HCT116 (cell line): ENCODE measurements at regions not wholly inside any gene's neighbourhood (a gene's known extent, or its start where the extent isn't known, plus 50 kb on each side); places are given as distances from the start of the nearest gene placed in this dataset.

ENCODE experiments used
- ATAC-seq: fragments of 200-7000 bp; cut with Tn5 transposase; 2 replicates; pipeline ENCODE4 v1.9.1; 2020; ENCODE audit warnings: mild to moderate bottlenecking, moderate library complexity
- BruUV-seq: library from RNA; stranded (reverse); fragments of 400-500 nt; replicated peaks from 2 replicates; lab custom pipeline; 2021; lab: Mats Ljungman, UMichigan
- CTCF ChIA-PET: fragments of 300-600 bp; sonication (Branson Sonifier 250); formaldehyde crosslinking; loops from one replicate; lab custom pipeline; 2021; ENCODE audit warnings: antibody characterized with exemption; lab: Charles Lee
- POLR2A ChIA-PET: fragments of 300-600, 350-600 bp; sonication (Branson Sonifier 250); formaldehyde crosslinking; loops from one replicate; lab custom pipeline; 2021; ENCODE audit warnings: antibody characterized with exemption; lab: Charles Lee
- RAD21 ChIA-PET, 2 experiments: fragments of 300-600 bp; sonication (Branson Sonifier 250); formaldehyde crosslinking; loops; one replicate each; lab custom pipeline; 2023; ENCODE audit warnings: low total read pairs in 2 of 2; ENCODE audit not compliant: uncharacterized antibody in 2 of 2, unreplicated experiment in 2 of 2, low non-redundant PET in 1 of 2; lab: Charles Lee
- DNase-seq: peaks from one replicate; pipeline ENCODE4 v3.0.0-alpha.2; 2010; ENCODE audit warnings: low read depth, low spot score
- H2AFZ ChIP-seq: fragments of 200-600 bp; shearing (Covaris generic), sonication (generic); 2 replicates; pipeline ENCODE4 v1.6.1; 2017; ENCODE audit warnings: low read depth, mixed run types, mixed read lengths, antibody characterized with exemption, low read length; ENCODE audit not compliant: poor library complexity, severe bottlenecking
- H3K27ac ChIP-seq: 2 replicates; pipeline ENCODE4 v1.5.1; 2012; ENCODE audit warnings: low read depth, low read length
- H3K27me3 ChIP-seq: fragments of 200-600 bp; sonication (generic); 2 replicates; pipeline ENCODE4 v1.6.1; 2016; ENCODE audit warnings: mixed run types, low read length, mixed read lengths; ENCODE audit not compliant: insufficient read depth
- H3K36me3 ChIP-seq, 2 experiments: fragments of 200-500 bp in 1 of 2; fragments of 200-600 bp in 1 of 2; sonication (Bioruptor generic) in 1 of 2; sonication (generic) in 1 of 2; 2 replicates each; pipeline versions ENCODE4 v1.5.1 to v1.6.1; 2014 to 2016; ENCODE audit warnings: low read length in 2 of 2, inconsistent platforms in 1 of 2, mixed read lengths in 1 of 2, mixed run types in 1 of 2; ENCODE audit not compliant: insufficient read depth in 2 of 2, control insufficient read depth in 1 of 2
- H3K4me1 ChIP-seq, 2 experiments: fragments of 200-600 bp in 1 of 2; sonication (generic) in 1 of 2; 2 replicates each; pipeline versions ENCODE4 v1.5.1 to v1.6.1; 2012 to 2017; ENCODE audit warnings: low read length in 2 of 2, inconsistent platforms in 1 of 2, mild to moderate bottlenecking in 1 of 2, mixed read lengths in 1 of 2, mixed run types in 1 of 2, moderate library complexity in 1 of 2; ENCODE audit not compliant: insufficient read depth in 2 of 2, control insufficient read depth in 1 of 2
- H3K4me2 ChIP-seq: fragments of 200-600 bp; sonication (generic); 2 replicates; pipeline ENCODE4 v1.6.1; 2017; ENCODE audit warnings: mixed run types, low read length, mixed read lengths
- H3K4me3 ChIP-seq, 2 experiments: fragments of 200-600 bp in 1 of 2; sonication (generic) in 1 of 2; replicated peaks in 1 of 2; 2 replicates each; pipeline ENCODE4 v1.5.1; 2011 to 2016; ENCODE audit warnings: low read length in 2 of 2, control low read depth in 1 of 2, low read depth in 1 of 2, mild to moderate bottlenecking in 1 of 2, mixed read lengths in 1 of 2, mixed run types in 1 of 2
- H3K79me2 ChIP-seq: fragments of 200-600 bp; sonication (generic); 2 replicates; pipeline ENCODE4 v1.6.1; 2017; ENCODE audit warnings: mild to moderate bottlenecking, mixed run types, low read length, moderate library complexity, mixed read lengths; ENCODE audit not compliant: insufficient read depth
- H3K9ac ChIP-seq: fragments of 200-600 bp; sonication (generic); 2 replicates; pipeline ENCODE4 v1.6.1; 2016; ENCODE audit warnings: low read length, mixed read lengths
- H3K9me2 ChIP-seq: fragments of 200-600 bp; sonication (generic), shearing (Covaris generic); 2 replicates; pipeline ENCODE4 v1.6.1; 2017; ENCODE audit warnings: mixed run types, mild to moderate bottlenecking, moderate library complexity; ENCODE audit not compliant: insufficient read depth
- H3K9me3 ChIP-seq, 2 experiments: fragments of 200-500 bp in 1 of 2; fragments of 200-600 bp in 1 of 2; sonication (Bioruptor generic) in 1 of 2; sonication (generic) in 1 of 2; 2 replicates each; pipeline ENCODE4 v1.6.1; 2014 to 2017; ENCODE audit warnings: low read length in 2 of 2, mixed read lengths in 2 of 2, inconsistent platforms in 1 of 2, low read depth in 1 of 2, mild to moderate bottlenecking in 1 of 2, mixed run types in 1 of 2, moderate library complexity in 1 of 2; ENCODE audit not compliant: control insufficient read depth in 1 of 2, insufficient read depth in 1 of 2
- H4K20me1 ChIP-seq: fragments of 200-600 bp; sonication (generic), shearing (Covaris generic); 2 replicates; pipeline ENCODE4 v1.6.1; 2017; ENCODE audit warnings: mixed run types, mild to moderate bottlenecking, moderate library complexity; ENCODE audit not compliant: insufficient read depth
- CBX3 ChIP-seq: IDR thresholded peaks from 2 replicates; pipeline ENCODE4 v1.6.1; 2012; ENCODE audit warnings: low read depth
- CEBPB ChIP-seq: IDR thresholded peaks from 2 replicates; pipeline ENCODE4 v1.6.1; 2012; ENCODE audit warnings: low read depth
- EGR1 ChIP-seq: IDR thresholded peaks from 2 replicates; pipeline ENCODE4 v1.6.1; 2012; ENCODE audit warnings: low read depth
- EZH2phosphoT487 ChIP-seq: fragments of 200-600 bp; IDR thresholded peaks from 2 replicates; pipeline ENCODE4 v1.6.1; 2018; ENCODE audit warnings: antibody characterized with exemption, borderline replicate concordance
- JUND ChIP-seq: IDR thresholded peaks from 2 replicates; pipeline ENCODE4 v1.6.1; 2012
- POLR2AphosphoS5 ChIP-seq: IDR thresholded peaks from 2 replicates; pipeline ENCODE4 v1.6.1; 2011; ENCODE audit warnings: mild to moderate bottlenecking, low read depth, low read length, moderate library complexity
- SP1 ChIP-seq: IDR thresholded peaks from 2 replicates; pipeline ENCODE4 v1.6.1; 2012; ENCODE audit warnings: low read depth
- SRF ChIP-seq: IDR thresholded peaks from 2 replicates; pipeline ENCODE4 v1.6.1; 2012; ENCODE audit warnings: low read depth
- TCF7L2 ChIP-seq: IDR thresholded peaks from 2 replicates; pipeline ENCODE4 v1.7.0; 2011; ENCODE audit warnings: borderline replicate concordance, inconsistent platforms; ENCODE audit not compliant: insufficient read depth, insufficient read length; ENCODE audit errors: extremely low read depth
- intact Hi-C: fragments of 100-400 bp; cut with micrococcal nuclease; formaldehyde crosslinking; loops from 2 replicates; pipeline ENCODE4 v1.10.0; 2022
- TF ChIP-seq, protein P1 (sequence below): IDR thresholded peaks from 2 replicates; pipeline ENCODE4 v1.6.1; 2012
- TF ChIP-seq, protein P2 (sequence below): IDR thresholded peaks from 2 replicates; pipeline ENCODE4 v1.6.1; 2012; ENCODE audit warnings: low read depth
- TF ChIP-seq, protein P3 (sequence below): IDR thresholded peaks from 2 replicates; pipeline ENCODE4 v1.6.1; 2012
- TF ChIP-seq, protein P4 (sequence below): IDR thresholded peaks from 2 replicates; pipeline ENCODE4 v1.6.1; 2011; ENCODE audit warnings: mild to moderate bottlenecking, low read length, moderate library complexity; ENCODE audit not compliant: insufficient replicate concordance; ENCODE audit errors: extremely low read depth

DNA sequence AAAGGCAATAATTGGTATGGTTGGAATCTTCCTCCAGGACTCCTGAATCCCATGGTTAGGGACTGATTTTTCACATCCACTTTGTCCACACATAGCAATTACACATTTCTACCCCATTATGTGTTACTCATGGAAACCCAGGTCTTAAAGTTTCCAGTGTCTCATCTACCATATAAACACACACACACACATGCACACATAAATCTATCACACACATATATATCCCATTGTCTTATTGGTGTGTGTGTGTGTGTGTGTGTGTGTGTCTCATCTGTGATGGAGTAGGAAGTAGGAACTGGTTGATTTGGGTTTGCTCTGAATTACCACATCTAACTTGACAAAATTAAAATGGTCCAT lies 525.4 kb downstream of the FUT8 start:
- DNase-seq (no peak), ATAC-seq (no peak)
- intact Hi-C loops = no loop called here
- ChIA-PET CTCF (no interaction called here), RAD21 (no interaction called here), POLR2A (no interaction called here)
- no peak overlapping the region for H3K9ac ChIP-seq
- no peak overlapping the region for H2AFZ ChIP-seq
- no peaks in the 10 kb centered on the region for H3K4me1 ChIP-seq
- H3K27me3 ChIP-seq = no peaks in the 10 kb centered on the region
- no peak overlapping the region for H3K27ac ChIP-seq
- no peak overlapping the region for H3K4me3 ChIP-seq
- H3K36me3 ChIP-seq = no peaks in the 10 kb centered on the region
- no peaks in the 10 kb centered on the region for H4K20me1 ChIP-seq
- BruUV-seq = no TSS peak
- H3K4me2 ChIP-seq = no peak overlapping the region
- TF ChIP-seq CEBPB (no peak), EZH2phosphoT487 (no peak), TCF7L2 (no peak), SP1 (no peak), EGR1 (no peak), SRF (no peak), POLR2AphosphoS5 (no peak), CBX3 (no peak), JUND (no peak)
- TF ChIP-seq, protein P1, sequence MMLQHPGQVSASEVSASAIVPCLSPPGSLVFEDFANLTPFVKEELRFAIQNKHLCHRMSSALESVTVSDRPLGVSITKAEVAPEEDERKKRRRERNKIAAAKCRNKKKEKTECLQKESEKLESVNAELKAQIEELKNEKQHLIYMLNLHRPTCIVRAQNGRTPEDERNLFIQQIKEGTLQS = no peak
- TF ChIP-seq, protein P2, sequence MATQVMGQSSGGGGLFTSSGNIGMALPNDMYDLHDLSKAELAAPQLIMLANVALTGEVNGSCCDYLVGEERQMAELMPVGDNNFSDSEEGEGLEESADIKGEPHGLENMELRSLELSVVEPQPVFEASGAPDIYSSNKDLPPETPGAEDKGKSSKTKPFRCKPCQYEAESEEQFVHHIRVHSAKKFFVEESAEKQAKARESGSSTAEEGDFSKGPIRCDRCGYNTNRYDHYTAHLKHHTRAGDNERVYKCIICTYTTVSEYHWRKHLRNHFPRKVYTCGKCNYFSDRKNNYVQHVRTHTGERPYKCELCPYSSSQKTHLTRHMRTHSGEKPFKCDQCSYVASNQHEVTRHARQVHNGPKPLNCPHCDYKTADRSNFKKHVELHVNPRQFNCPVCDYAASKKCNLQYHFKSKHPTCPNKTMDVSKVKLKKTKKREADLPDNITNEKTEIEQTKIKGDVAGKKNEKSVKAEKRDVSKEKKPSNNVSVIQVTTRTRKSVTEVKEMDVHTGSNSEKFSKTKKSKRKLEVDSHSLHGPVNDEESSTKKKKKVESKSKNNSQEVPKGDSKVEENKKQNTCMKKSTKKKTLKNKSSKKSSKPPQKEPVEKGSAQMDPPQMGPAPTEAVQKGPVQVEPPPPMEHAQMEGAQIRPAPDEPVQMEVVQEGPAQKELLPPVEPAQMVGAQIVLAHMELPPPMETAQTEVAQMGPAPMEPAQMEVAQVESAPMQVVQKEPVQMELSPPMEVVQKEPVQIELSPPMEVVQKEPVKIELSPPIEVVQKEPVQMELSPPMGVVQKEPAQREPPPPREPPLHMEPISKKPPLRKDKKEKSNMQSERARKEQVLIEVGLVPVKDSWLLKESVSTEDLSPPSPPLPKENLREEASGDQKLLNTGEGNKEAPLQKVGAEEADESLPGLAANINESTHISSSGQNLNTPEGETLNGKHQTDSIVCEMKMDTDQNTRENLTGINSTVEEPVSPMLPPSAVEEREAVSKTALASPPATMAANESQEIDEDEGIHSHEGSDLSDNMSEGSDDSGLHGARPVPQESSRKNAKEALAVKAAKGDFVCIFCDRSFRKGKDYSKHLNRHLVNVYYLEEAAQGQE = no peak
- TF ChIP-seq, protein P3, sequence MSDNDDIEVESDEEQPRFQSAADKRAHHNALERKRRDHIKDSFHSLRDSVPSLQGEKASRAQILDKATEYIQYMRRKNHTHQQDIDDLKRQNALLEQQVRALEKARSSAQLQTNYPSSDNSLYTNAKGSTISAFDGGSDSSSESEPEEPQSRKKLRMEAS = no peak
- TF ChIP-seq, protein P4, sequence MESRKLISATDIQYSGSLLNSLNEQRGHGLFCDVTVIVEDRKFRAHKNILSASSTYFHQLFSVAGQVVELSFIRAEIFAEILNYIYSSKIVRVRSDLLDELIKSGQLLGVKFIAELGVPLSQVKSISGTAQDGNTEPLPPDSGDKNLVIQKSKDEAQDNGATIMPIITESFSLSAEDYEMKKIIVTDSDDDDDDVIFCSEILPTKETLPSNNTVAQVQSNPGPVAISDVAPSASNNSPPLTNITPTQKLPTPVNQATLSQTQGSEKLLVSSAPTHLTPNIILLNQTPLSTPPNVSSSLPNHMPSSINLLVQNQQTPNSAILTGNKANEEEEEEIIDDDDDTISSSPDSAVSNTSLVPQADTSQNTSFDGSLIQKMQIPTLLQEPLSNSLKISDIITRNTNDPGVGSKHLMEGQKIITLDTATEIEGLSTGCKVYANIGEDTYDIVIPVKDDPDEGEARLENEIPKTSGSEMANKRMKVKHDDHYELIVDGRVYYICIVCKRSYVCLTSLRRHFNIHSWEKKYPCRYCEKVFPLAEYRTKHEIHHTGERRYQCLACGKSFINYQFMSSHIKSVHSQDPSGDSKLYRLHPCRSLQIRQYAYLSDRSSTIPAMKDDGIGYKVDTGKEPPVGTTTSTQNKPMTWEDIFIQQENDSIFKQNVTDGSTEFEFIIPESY = no peak
- H3K9me3 ChIP-seq = no peaks in the 10 kb centered on the region
- H3K79me2 ChIP-seq = no peaks in the 10 kb centered on the region
- H3K9me2 ChIP-seq = no peaks in the 10 kb centered on the region
